ENCODE measurements at regions not wholly inside any gene's neighbourhood (a gene's known extent, or its start where the extent isn't known, plus 50 kb on each side); places are given as distances from the start of the nearest gene placed in this dataset.

DNA sequence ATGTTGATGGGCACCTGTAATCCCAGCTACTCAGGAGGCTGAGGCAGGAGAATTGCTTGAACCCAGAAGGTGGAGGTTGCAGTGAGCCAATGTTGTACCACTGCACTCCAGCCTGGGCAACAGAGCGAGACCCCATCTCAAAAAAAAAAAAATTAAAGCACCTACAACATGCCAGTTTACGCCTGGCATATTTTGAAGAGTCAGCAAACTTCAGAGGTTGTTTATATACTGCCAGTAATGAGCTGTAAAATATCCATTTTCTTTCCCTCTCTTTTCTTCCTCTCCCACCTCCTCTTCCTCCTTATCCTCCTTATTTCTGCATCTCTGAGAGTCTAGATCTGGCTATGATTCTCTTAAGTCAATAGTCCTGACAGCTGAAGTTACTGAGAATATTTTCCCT is 556.5 kb upstream of the LARGE1 start:
- H3K27me3 ChIP-seq, result peaks cover 0 to 16% (median 0%) of the 10 kb centered on the region in 3 donors
- H3K4me1 ChIP-seq, result no peaks in the 10 kb centered on the region
- H3K9me3 ChIP-seq, result peaks cover 0 to 20% (median 12%) of the 10 kb centered on the region in 4 donors
- H3K27ac ChIP-seq, result no peak overlapping the region
- no peak for DNase-seq
- H3K36me3 ChIP-seq, result no peaks in the 10 kb centered on the region
- TF ChIP-seq POLR2AphosphoS5 (IDR thresholded peaks at IDR 0.05) (no peak), EP300 (IDR thresholded peaks at IDR 0.05) (no peak), POLR2A (IDR thresholded peaks at IDR 0.05) (no peak)
- TF ChIP-seq, protein P1, sequence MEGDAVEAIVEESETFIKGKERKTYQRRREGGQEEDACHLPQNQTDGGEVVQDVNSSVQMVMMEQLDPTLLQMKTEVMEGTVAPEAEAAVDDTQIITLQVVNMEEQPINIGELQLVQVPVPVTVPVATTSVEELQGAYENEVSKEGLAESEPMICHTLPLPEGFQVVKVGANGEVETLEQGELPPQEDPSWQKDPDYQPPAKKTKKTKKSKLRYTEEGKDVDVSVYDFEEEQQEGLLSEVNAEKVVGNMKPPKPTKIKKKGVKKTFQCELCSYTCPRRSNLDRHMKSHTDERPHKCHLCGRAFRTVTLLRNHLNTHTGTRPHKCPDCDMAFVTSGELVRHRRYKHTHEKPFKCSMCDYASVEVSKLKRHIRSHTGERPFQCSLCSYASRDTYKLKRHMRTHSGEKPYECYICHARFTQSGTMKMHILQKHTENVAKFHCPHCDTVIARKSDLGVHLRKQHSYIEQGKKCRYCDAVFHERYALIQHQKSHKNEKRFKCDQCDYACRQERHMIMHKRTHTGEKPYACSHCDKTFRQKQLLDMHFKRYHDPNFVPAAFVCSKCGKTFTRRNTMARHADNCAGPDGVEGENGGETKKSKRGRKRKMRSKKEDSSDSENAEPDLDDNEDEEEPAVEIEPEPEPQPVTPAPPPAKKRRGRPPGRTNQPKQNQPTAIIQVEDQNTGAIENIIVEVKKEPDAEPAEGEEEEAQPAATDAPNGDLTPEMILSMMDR (IDR thresholded peaks at IDR 0.05), result no peak
- 77 to 90% (median 87%) methylated on average over 2 of the region's 2 CpGs for WGBS, 5 donors
- no peak overlapping the region for H3K4me3 ChIP-seq
- intact Hi-C loops (cut with DNase I; ENCODE audit: low total_unique reads), result no loop called here

DNA sequence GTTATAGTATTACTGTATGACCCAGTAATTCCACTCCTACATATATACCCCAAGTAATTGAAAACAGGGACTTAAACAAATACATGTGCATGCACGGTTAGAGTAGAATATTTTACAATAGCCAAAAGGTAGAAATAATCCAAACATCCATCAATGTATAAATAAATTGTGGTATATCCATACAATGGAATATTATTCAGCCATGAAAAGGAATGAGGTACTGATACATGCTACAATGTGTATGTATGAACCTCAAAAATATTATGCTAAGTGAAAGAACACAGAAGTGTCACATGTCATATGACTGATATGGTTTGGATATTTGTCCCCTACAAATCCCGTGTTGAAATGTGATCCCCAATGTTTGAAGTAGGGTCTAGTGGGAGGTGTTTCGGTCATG is 560.8 kb upstream of the LARGE1 start:
- H3K36me3 ChIP-seq, result no peaks in the 10 kb centered on the region
- intact Hi-C loops (cut with DNase I; ENCODE audit: low total_unique reads), result no loop called here
- DNase-seq, result no peak
- WGBS, 5 donors, result 78 to 92% (median 86%) methylated on average over 3 of the region's 3 CpGs
- H3K4me3 ChIP-seq, result no peak overlapping the region
- no peak for TF ChIP-seq POLR2AphosphoS5 (IDR thresholded peaks at IDR 0.05)
- TF ChIP-seq POLR2A (IDR thresholded peaks at IDR 0.05), result no peak
- TF ChIP-seq, protein P1 (IDR thresholded peaks at IDR 0.05), result no peak
- TF ChIP-seq EP300 (IDR thresholded peaks at IDR 0.05), result no peak
- peaks cover 0 to 6% (median 0%) of the 10 kb centered on the region in 3 donors for H3K27me3 ChIP-seq
- H3K27ac ChIP-seq, result no peak overlapping the region
- H3K4me1 ChIP-seq, result no peaks in the 10 kb centered on the region
- peaks cover 0 to 22% (median 15%) of the 10 kb centered on the region in 4 donors for H3K9me3 ChIP-seq

DNA sequence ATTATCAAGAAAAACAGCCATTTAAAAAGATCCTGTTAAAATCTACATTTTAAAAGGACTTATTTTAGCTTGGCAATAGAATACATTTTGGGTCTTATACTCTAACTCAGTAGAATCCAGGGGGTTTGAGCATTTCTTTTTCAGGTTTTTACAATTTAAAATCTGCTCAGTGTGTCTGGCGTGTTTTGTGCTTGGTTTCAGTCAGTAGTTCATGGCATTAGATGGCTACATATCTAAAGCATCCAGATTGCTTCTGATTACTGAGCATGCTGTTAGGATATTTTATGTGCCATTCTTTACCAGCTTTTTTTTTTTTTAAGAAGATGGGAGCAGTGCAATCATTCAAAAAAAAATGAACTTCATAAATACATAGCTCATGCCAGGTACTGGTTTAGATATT is 566.1 kb upstream of the LARGE1 start:
- Histone ChIP-seq H3K27me3 (no peaks in the 10 kb centered on the region), H3K4me3 (no peak overlapping the region), H3K27ac (no peak overlapping the region), H3K4me1 (no peaks in the 10 kb centered on the region), H3K36me3 (no peaks in the 10 kb centered on the region), H3K9me3 (peaks cover 0 to 8% (median 5%) of the 10 kb centered on the region in 4 donors)
- TF ChIP-seq POLR2AphosphoS5 (IDR thresholded peaks at IDR 0.05) (no peak), POLR2A (IDR thresholded peaks at IDR 0.05) (no peak), EP300 (IDR thresholded peaks at IDR 0.05) (no peak)
- TF ChIP-seq, protein P1 (IDR thresholded peaks at IDR 0.05), result no peak
- 60 to 84% (median 72%) methylated on average over 1 of the region's 1 CpG for WGBS, 5 donors
- intact Hi-C loops (cut with DNase I; ENCODE audit: low total_unique reads), result no loop called here
- no peak for DNase-seq

DNA sequence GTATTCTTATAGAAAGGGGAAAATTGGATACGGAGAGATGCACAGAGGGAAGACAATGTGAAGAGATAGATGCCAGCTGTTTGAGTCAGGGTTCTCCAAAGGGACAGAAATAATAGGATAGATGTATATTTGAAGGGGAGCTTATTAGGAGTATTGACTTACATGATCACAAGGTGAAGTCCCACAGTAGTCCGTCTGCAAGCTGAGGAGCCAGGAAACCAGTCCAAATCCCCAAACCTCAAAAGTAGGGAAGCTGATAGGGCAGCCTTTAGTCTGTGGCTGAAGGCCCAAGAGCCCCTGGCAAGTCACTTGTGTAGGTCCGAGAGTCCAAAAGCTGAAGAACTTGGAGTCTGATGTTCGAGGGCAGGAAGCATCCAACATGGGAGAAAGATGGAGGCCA is 569.6 kb upstream of the LARGE1 start:
- H3K4me3 ChIP-seq, result no peak overlapping the region
- no peaks in the 10 kb centered on the region for H3K4me1 ChIP-seq
- H3K27ac ChIP-seq, result no peak overlapping the region
- intact Hi-C loops (cut with DNase I; ENCODE audit: low total_unique reads), result no loop called here
- no peaks in the 10 kb centered on the region for H3K36me3 ChIP-seq
- TF ChIP-seq POLR2A (IDR thresholded peaks at IDR 0.05) (no peak), POLR2AphosphoS5 (IDR thresholded peaks at IDR 0.05) (no peak), EP300 (IDR thresholded peaks at IDR 0.05) (no peak)
- TF ChIP-seq, protein P1 (IDR thresholded peaks at IDR 0.05), result no peak
- no peak for DNase-seq
- H3K9me3 ChIP-seq, result peaks cover 0 to 11% (median 4%) of the 10 kb centered on the region in 4 donors
- 66 to 83% (median 76%) methylated on average over 4 of the region's 4 CpGs for whole genome bisulfite sequencing, 5 donors
- no peaks in the 10 kb centered on the region for H3K27me3 ChIP-seq

Data from stomach (tissue), 8 donors.